BJ (cell line): ENCODE measurements at regions not wholly inside any gene's neighbourhood (a gene's known extent, or its start where the extent isn't known, plus 50 kb on each side); places are given as distances from the start of the nearest gene placed in this dataset.

Experiments
- CTCF ChIA-PET: fragments of 350-600 bp; formaldehyde crosslinking; extraction: SDS; loops from one replicate; lab custom pipeline; 2021; ENCODE audit warnings: antibody characterized with exemption, inconsistent platforms; lab: Yijun Ruan, JAX
- POLR2A ChIA-PET: fragments of 300-600 bp; sonication (Branson Sonifier 250); formaldehyde crosslinking; extraction: SDS; loops from one replicate; lab custom pipeline; 2021; ENCODE audit warnings: antibody characterized with exemption; lab: Charles Lee
- DNase-seq: peaks from one replicate; pipeline ENCODE4 v3.0.0-alpha.2; 2011; ENCODE audit warnings: low read depth
- H3K27me3 ChIP-seq: 2 replicates; pipeline ENCODE4 v1.6.0; 2011; ENCODE audit warnings: low read length; ENCODE audit not compliant: control insufficient read depth, insufficient read depth
- H3K36me3 ChIP-seq: 2 replicates; pipeline ENCODE4 v1.5.1; 2011; ENCODE audit warnings: low read length; ENCODE audit not compliant: control insufficient read depth, insufficient read depth
- H3K4me3 ChIP-seq: 2 replicates; pipeline ENCODE4 v1.5.1; 2011; ENCODE audit warnings: low read depth, mild to moderate bottlenecking, control low read depth, low read length
- TF ChIP-seq, protein P1 (sequence below): IDR thresholded peaks from 2 replicates; pipeline ENCODE4 v1.5.1; 2011; ENCODE audit warnings: low read depth, mild to moderate bottlenecking, control low read depth, inconsistent platforms, low read length, moderate library complexity; ENCODE audit not compliant: insufficient read depth

DNA sequence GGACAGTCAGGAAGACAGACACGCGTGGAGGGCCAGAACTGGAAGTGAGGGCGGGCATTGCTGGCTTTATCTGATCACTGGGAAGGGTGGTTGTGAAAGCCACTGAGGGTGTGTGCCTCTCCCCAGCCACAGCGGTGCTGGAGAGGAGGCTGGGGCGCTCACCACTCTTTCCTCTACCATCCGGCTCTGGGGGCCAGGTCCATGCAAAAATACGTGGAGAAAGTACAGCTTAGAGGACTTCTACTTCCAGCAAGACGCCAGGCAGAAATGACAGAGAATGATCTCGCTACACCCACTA, 148.8 kb upstream of the RPS6KA2 start:
- POLR2A ChIA-PET, result no interaction called here
- Histone ChIP-seq H3K4me3 (no peak overlapping the region), H3K27me3 (no peaks in the 10 kb centered on the region; the same call in 1 of the 2 replicates), H3K36me3 (no peaks in the 10 kb centered on the region)
- DNase-seq, result no peak
- CTCF ChIA-PET, result interaction anchor here (0.7 to 5.3 kb wide), 17 partner anchors 7 to 212 kb away, joined by 3 to 60 read pairs (median 3); no protein-coding TSS in a partner anchor
- TF ChIP-seq, protein P1, sequence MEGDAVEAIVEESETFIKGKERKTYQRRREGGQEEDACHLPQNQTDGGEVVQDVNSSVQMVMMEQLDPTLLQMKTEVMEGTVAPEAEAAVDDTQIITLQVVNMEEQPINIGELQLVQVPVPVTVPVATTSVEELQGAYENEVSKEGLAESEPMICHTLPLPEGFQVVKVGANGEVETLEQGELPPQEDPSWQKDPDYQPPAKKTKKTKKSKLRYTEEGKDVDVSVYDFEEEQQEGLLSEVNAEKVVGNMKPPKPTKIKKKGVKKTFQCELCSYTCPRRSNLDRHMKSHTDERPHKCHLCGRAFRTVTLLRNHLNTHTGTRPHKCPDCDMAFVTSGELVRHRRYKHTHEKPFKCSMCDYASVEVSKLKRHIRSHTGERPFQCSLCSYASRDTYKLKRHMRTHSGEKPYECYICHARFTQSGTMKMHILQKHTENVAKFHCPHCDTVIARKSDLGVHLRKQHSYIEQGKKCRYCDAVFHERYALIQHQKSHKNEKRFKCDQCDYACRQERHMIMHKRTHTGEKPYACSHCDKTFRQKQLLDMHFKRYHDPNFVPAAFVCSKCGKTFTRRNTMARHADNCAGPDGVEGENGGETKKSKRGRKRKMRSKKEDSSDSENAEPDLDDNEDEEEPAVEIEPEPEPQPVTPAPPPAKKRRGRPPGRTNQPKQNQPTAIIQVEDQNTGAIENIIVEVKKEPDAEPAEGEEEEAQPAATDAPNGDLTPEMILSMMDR, result no peak

DNA sequence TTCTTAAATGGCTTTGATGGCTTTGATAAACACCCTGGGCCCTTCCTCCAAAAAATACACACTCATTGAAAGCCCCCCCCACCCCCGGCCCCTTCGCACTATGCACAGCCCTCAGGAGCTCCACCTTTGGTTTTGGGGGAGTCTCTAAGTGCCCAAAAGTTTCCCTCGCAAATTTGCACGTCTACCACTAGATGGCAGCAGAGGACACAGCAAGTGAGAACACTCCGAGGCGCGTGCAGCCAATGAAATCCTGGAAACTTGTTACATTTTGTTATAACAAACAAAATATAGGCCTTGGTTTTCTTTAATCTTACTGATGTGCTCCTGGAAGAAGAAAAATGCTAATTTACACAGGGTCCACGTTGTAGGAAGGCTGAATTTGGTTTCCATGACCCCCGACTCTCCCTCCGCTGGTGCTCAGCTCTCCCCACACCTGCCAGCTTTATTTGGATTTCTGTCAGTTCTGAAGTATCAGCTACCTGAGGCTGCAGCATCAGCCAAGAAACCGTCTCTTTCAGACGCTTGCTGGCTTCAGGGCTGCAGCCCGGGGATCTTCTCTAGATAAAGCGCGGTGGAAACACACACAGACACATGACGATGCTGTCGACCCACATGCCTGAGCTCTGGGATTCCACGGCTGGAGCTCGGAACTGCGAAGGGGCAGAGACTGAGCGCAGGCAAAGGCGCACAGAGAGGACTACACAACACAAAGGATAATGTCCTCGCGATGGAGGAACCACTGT, 148.3 kb upstream of the RPS6KA2 start:
- TF ChIP-seq, protein P1, result peak; percentile 95
- H3K27me3 ChIP-seq, result no peaks in the 10 kb centered on the region; the same call in 1 of the 2 replicates
- POLR2A ChIA-PET, result no interaction called here
- H3K4me3 ChIP-seq, result no peak overlapping the region
- no peaks in the 10 kb centered on the region for H3K36me3 ChIP-seq
- CTCF ChIA-PET, result interaction anchor here (0.5 to 5.3 kb wide), 29 partner anchors 8 to 352 kb away, joined by 3 to 60 read pairs (median 3); partner anchors contain the start of gene RNASET2
- DNase-seq, result no peak

DNA sequence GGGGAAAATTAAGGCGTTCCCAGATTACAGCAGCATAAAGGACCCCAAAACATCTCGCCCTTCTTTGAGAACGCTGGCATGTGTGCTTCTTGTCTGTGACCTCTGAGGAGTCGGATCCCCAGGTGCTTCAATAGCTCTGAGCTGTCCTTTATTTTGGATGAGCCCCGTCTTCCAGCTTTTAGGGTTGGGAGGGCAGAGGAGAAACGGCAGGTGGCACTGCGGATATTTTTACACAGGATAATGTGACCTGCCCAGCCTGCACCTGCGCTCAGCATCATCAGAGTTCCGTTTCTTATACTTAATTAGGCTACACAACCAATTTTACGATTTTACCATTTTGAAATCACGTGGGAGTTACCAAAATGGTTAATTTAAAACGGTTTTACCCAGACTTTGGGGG, 147.7 kb upstream of the RPS6KA2 start:
- H3K36me3 ChIP-seq, result no peaks in the 10 kb centered on the region
- CTCF ChIA-PET, result interaction anchor here (0.5 to 5.3 kb wide), 22 partner anchors 8 to 353 kb away, joined by 3 to 60 read pairs (median 4); partner anchors contain the start of gene RNASET2
- H3K4me3 ChIP-seq, result no peak overlapping the region
- TF ChIP-seq, protein P1, result no peak
- POLR2A ChIA-PET, result no interaction called here
- H3K27me3 ChIP-seq, result no peaks in the 10 kb centered on the region; the same call in 1 of the 2 replicates
- DNase-seq, result no peak

DNA sequence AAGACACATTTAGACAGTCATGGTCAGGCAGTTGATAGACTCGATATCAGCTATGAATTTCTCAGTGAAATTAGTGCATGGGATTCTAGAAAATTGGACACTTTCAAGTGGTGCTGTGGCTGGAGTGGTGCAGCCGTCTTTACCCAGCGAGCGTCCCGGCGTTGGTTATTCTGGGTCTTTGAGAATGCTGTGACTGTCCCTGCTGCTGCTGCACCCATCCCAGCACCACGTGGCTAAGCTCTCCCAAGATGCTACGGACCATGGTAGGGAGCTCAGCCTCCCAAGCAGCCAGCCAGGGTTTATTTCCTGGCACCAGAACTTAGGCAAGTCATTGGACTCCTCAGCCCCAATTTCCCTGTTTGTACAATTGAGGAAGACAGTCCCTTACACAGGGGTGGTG, 147.2 kb upstream of the RPS6KA2 start:
- H3K27me3 ChIP-seq, result no peaks in the 10 kb centered on the region; the same call in 1 of the 2 replicates
- H3K36me3 ChIP-seq, result no peaks in the 10 kb centered on the region
- CTCF ChIA-PET, result interaction anchor here (0.7 to 5.3 kb wide), 12 partner anchors 9 to 226 kb away, joined by 3 to 60 read pairs (median 4); no protein-coding TSS in a partner anchor
- TF ChIP-seq, protein P1, result no peak
- POLR2A ChIA-PET, result no interaction called here
- no peak overlapping the region for H3K4me3 ChIP-seq
- DNase-seq, result no peak

DNA sequence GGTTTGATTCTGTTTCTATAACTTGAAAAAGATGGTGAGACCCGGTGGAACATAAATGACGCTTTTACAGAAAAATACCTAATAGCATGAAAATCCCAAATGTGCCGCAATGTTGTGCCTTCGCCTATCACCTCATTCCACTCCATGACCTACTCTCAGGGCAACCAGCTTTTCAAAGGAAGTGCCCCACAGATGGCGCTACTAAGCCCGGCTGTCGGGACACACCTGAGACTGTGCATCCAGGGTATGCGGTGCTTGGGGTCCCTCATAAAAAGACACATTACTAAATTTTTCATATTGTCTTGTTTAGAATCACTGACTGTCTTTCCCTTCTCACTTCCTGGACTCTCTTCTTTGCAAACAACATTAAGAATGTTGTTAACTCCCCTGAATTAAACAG, 145.5 kb upstream of the RPS6KA2 start:
- TF ChIP-seq, protein P1, result no peak
- H3K4me3 ChIP-seq, result no peak overlapping the region
- H3K27me3 ChIP-seq, result no peaks in the 10 kb centered on the region; the same call in 1 of the 2 replicates
- CTCF ChIA-PET, result interaction anchor here (5.3 kb wide), 1 partner anchor 216 kb away, joined by 60 read pairs; no protein-coding TSS in a partner anchor
- POLR2A ChIA-PET, result no interaction called here
- DNase-seq, result no peak
- no peaks in the 10 kb centered on the region for H3K36me3 ChIP-seq
